Prostate gland (tissue), 2 donors: ENCODE measurements at regions not wholly inside any gene's neighbourhood (a gene's known extent, or its start where the extent isn't known, plus 50 kb on each side); places are given as distances from the start of the nearest gene placed in this dataset.

Source experiments
- DNase-seq: peaks from one replicate; pipeline ENCODE4 v3.0.0-alpha.2; 2019; ENCODE audit warnings: low spot score
- H3K27ac ChIP-seq, 2 donors: fragments of 200-600 bp; sonication (generic); 2 replicates each; pipeline ENCODE4 v1.5.1; 2017 to 2019
- H3K27me3 ChIP-seq: fragments of 200-600 bp; sonication (generic); replicated peaks from 2 replicates; pipeline ENCODE4 v1.5.1; 2019; ENCODE audit not compliant: insufficient read depth
- H3K36me3 ChIP-seq, 2 donors: fragments of 200-600 bp; sonication (generic); 1 replicate in 1 of 2; 2 replicates in 1 of 2; pipeline versions ENCODE4 v1.5.1 to v1.8.1; 2017 to 2019
- H3K4me1 ChIP-seq: fragments of 200-600 bp; sonication (generic); replicated peaks from 2 replicates; pipeline ENCODE4 v1.5.1; 2019
- H3K4me3 ChIP-seq, 2 donors: fragments of 200-600 bp; sonication (generic); 2 replicates each; pipeline ENCODE4 v1.5.1; 2017 to 2019
- H3K9me3 ChIP-seq: fragments of 200-600 bp; sonication (generic); 2 replicates; pipeline ENCODE4 v1.5.1; 2017
- POLR2A ChIP-seq: fragments of 450-650 bp; IDR thresholded peaks from one replicate; pipeline ENCODE4 v1.6.1; 2016; ENCODE audit warnings: antibody characterized with exemption, mild to moderate bottlenecking
- POLR2AphosphoS5 ChIP-seq: sonication (generic); formaldehyde crosslinking; IDR thresholded peaks from one replicate; pipeline ENCODE4 v1.6.1; 2017; ENCODE audit warnings: antibody characterized with exemption
- WGBS: methylation state at CpG from one replicate; pipeline ENCODE4 v1.1.5; 2018; 5-methylcytosine and 5-hydroxymethylcytosine counted together
- intact Hi-C: fragments of 100-400 bp; cut with DNase I; formaldehyde crosslinking; loops from one replicate; pipeline ENCODE4 v1.14.2; 2022
- TF ChIP-seq, protein P1 (sequence below), 4 experiments: fragments of 200-600 bp in 2 of 4; fragments of 450-650 bp in 2 of 4; sonication (generic) in 2 of 4; IDR thresholded peaks; 1 replicate in 3 of 4; 2 replicates in 1 of 4; pipeline ENCODE4 v1.5.1; 2016 to 2019; ENCODE audit warnings: antibody characterized with exemption in 4 of 4, mild to moderate bottlenecking in 2 of 4, moderate library complexity in 2 of 4

DNA sequence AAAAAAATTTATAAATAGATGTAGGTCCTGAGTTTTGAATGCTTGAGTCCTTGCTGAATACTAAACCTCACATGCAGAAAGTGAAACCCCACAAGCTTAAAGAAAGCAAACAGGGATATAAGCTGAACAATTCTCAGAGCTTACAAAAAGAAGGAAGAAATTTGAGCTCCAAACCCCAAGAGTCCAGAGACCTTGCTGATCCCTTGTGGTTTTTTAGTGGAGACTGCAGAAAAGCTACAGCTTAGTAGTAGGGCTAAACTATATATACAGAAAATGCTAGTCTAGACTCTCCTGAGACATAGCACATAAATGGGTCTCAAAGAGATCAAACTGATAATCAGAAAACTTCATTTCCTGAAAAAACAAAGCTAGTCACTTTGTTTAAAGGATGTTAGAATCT is 1548.1 kb upstream of the ZEB2 start:
- DNase-seq = no peak
- TF ChIP-seq POLR2A (no peak), POLR2AphosphoS5 (no peak)
- TF ChIP-seq, protein P1, sequence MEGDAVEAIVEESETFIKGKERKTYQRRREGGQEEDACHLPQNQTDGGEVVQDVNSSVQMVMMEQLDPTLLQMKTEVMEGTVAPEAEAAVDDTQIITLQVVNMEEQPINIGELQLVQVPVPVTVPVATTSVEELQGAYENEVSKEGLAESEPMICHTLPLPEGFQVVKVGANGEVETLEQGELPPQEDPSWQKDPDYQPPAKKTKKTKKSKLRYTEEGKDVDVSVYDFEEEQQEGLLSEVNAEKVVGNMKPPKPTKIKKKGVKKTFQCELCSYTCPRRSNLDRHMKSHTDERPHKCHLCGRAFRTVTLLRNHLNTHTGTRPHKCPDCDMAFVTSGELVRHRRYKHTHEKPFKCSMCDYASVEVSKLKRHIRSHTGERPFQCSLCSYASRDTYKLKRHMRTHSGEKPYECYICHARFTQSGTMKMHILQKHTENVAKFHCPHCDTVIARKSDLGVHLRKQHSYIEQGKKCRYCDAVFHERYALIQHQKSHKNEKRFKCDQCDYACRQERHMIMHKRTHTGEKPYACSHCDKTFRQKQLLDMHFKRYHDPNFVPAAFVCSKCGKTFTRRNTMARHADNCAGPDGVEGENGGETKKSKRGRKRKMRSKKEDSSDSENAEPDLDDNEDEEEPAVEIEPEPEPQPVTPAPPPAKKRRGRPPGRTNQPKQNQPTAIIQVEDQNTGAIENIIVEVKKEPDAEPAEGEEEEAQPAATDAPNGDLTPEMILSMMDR (IDR thresholded peaks at IDR 0.05) = no peak
- H3K4me1 ChIP-seq = no peaks in the 10 kb centered on the region
- intact Hi-C loops = no loop called here
- no peak overlapping the region for H3K27ac ChIP-seq
- H3K9me3 ChIP-seq = no peaks in the 10 kb centered on the region
- H3K36me3 ChIP-seq = no peaks in the 10 kb centered on the region
- no peak overlapping the region for H3K4me3 ChIP-seq
- H3K27me3 ChIP-seq = no peaks in the 10 kb centered on the region

DNA sequence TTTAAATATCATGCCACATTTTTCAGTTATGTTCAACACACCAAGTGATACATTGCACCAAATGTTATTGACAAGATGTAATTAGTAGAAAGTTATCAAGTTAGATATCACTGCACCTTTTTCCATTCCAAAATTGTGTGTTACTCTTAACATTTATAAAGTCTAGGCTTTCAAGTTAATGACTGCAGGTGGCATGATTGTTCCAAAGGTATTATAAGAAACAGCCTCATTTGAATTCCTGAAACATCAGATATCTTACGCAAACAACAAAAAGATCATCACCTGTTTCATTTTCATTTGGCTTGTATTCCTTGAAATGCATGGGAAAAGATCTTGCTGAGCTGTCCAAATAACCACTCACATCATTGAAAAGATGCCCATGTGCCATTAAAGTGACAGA is 1528.2 kb upstream of the ZEB2 start:
- Histone ChIP-seq H3K27me3 (no peaks in the 10 kb centered on the region), H3K4me3 (no peak overlapping the region), H3K9me3 (no peaks in the 10 kb centered on the region), H3K27ac (no peak overlapping the region), H3K4me1 (no peaks in the 10 kb centered on the region), H3K36me3 (no peaks in the 10 kb centered on the region)
- WGBS = 67% methylated on average over 1 of the region's 1 CpG
- intact Hi-C loops = no loop called here
- no peak for DNase-seq
- TF ChIP-seq POLR2A (no peak), POLR2AphosphoS5 (no peak)
- TF ChIP-seq, protein P1 (IDR thresholded peaks at IDR 0.05) = no peak

DNA sequence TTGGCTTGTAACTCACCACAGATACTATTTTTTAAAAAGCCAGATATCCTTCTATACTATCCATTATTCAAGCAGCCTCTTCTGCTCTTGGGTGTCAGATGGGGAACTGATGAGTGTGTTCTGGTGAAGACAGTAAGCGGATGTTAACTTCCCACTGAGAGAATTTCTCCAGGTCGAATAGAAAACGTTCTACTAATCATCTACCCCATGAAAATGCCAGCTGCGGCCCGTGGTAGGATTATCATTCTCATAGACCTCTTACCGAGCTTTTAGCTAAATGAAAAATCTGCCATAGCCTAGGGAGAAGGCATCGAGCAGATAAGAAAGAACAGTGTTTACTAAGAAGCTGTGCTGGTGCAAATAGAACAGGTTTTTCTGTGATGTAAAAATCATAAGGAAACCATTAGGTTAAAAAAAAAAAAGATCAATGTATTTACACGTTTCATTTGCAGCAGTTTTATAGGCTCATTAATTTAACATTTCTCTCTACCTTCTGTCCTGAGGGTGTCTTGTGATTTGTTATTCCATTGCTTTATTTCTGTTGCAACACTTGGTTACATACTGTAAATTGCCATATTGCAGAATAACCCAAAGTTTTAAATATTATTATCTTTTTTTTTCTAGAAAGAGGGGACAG is 1521.5 kb upstream of the ZEB2 start:
- Histone ChIP-seq H3K4me1 (no peaks in the 10 kb centered on the region), H3K27ac (no peak overlapping the region), H3K4me3 (no peak overlapping the region), H3K36me3 (no peaks in the 10 kb centered on the region), H3K9me3 (no peaks in the 10 kb centered on the region), H3K27me3 (no peaks in the 10 kb centered on the region)
- 29% methylated on average over 8 of the region's 8 CpGs for WGBS
- TF ChIP-seq POLR2A = no peak
- TF ChIP-seq, protein P1 (IDR thresholded peaks at IDR 0.05) = no peak
- TF ChIP-seq POLR2AphosphoS5 = no peak
- DNase-seq = no peak
- intact Hi-C loops = no loop called here

DNA sequence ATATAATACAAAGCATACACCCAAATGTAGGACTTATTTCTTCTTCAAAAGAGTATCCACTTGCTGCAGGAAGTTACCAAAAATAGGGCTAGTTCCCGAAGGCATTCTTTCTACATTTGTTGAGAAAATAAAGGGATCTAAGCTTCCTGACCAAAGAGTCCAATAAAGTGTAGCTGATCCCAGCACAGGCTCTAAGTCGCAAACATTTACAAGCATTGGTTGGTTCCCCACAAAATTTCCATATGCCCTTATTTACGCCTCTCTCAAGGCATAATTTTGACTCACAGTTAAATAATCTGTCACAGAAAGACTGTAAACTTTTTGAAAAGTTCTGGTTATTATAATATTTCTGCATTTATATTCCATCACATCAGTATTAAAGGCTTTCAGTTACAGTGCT is 1520.1 kb upstream of the ZEB2 start:
- H3K27me3 ChIP-seq = no peaks in the 10 kb centered on the region
- intact Hi-C loops = no loop called here
- 57% methylated on average over 3 of the region's 3 CpGs for WGBS
- no peaks in the 10 kb centered on the region for H3K36me3 ChIP-seq
- H3K4me1 ChIP-seq = no peaks in the 10 kb centered on the region
- TF ChIP-seq POLR2AphosphoS5 = no peak
- TF ChIP-seq, protein P1 (IDR thresholded peaks at IDR 0.05) = no peak
- no peak for TF ChIP-seq POLR2A
- no peaks in the 10 kb centered on the region for H3K9me3 ChIP-seq
- no peak for DNase-seq
- H3K27ac ChIP-seq = no peak overlapping the region
- H3K4me3 ChIP-seq = no peak overlapping the region

DNA sequence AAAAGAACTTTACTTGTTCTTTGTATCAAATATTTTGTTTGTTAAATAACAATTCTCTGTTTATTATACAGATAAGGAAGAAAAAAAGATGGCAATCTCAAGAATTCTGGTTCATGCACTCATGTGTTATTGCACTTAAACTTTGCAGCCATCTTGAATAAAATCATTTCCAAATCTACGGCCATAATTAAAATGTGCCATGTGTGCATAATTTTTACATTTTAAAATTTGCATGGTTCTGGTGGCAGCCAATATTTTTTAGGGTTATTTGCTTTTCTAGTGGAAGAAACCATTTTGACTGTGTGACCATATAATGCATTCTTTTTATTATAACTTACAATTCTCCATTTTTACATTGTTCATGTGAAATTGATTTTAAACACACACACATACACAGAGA is 1518.1 kb upstream of the ZEB2 start:
- H3K27me3 ChIP-seq = no peaks in the 10 kb centered on the region
- no peak overlapping the region for H3K4me3 ChIP-seq
- TF ChIP-seq, protein P1 (IDR thresholded peaks at IDR 0.05) = no peak
- TF ChIP-seq POLR2AphosphoS5 = no peak
- H3K36me3 ChIP-seq = no peaks in the 10 kb centered on the region
- no peaks in the 10 kb centered on the region for H3K9me3 ChIP-seq
- 91% methylated on average over 1 of the region's 1 CpG for WGBS
- H3K27ac ChIP-seq = no peak overlapping the region
- no peaks in the 10 kb centered on the region for H3K4me1 ChIP-seq
- DNase-seq = no peak
- intact Hi-C loops = no loop called here
